ENCODE measurements at regions not wholly inside any gene's neighbourhood (a gene's known extent, or its start where the extent isn't known, plus 50 kb on each side); places are given as distances from the start of the nearest gene placed in this dataset.

DNA sequence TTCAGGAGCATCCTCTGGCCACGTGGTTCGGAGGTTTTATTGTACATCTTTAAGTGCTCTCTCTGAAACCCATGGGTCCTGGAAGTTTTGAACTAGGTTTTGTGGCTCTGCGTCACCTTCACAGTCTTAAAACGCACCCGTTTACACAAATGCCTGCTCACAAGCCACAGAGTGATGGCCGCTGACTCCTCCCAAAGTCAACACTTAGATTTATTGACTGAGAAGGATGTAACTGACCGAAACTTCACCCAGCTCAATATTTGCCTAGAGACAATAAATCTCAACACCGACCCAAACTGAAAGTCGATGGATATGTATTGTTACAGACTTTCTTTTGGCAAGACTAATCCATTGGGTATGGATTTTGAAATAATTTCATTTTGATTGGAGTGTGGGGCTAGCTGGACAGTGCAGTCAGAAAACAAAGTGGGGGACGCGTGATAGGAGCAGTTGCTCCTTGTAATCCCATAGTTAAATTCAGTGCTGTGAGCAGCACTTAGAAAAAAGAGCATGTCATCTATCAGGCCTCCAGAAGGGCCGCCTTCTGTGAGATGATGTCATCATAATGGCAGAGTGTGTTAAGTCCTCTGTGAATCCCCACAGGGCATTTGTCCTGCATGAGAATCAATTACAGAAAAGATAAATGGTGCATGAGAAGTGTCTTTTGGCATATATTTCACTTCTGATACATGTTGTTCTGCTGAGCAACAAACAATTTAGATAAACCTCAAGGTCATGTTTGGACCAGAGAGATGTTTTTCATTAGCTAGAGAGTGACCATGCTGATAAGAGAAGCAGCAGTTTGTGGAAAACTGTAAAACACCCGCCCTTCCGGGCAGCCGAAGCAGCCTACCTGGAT is 183.7 kb downstream of the INO80D start:
- no peak for DNase-seq (ENCODE audit: low spot score)

DNA sequence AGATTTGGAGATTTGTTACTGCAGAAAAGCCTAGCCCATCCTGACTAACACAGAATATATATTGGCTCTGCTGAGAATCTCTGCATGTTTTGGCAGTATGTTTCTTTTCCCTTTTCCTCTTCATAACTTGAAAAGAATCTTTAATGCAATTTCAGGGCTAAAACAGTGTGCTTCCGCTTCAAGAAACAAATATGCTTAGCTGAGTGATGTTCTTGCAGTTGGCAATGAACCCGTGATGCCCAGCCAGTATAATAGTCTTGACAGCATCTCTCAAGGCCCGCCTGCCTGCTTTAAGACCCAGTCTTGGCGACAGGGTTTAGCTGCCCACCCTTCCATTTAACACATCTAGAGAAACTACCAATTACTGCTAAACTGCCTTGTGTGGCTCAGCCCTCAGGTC is 184.5 kb downstream of the INO80D start:
- no peak for DNase-seq (ENCODE audit: low spot score)

DNA sequence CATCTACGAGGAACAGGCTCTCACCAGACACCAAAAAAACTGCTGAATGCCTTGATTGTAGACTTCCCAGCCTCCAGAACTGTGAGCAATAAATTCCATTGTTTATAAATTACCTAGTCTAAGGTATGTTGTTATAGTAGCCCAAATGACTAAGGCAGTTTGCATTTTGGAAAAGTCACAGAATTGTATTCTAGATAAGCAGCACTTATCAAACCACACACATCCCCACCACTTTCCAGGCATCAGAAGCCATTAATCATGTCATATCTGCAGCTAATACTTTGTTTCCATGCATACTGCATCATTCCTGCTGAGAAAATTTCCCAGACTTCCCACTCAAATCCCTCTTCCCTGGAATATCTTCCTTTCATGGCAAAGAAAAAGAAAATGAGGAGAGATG is 187.2 kb downstream of the INO80D start:
- no peak for DNase-seq (ENCODE audit: low spot score)

DNA sequence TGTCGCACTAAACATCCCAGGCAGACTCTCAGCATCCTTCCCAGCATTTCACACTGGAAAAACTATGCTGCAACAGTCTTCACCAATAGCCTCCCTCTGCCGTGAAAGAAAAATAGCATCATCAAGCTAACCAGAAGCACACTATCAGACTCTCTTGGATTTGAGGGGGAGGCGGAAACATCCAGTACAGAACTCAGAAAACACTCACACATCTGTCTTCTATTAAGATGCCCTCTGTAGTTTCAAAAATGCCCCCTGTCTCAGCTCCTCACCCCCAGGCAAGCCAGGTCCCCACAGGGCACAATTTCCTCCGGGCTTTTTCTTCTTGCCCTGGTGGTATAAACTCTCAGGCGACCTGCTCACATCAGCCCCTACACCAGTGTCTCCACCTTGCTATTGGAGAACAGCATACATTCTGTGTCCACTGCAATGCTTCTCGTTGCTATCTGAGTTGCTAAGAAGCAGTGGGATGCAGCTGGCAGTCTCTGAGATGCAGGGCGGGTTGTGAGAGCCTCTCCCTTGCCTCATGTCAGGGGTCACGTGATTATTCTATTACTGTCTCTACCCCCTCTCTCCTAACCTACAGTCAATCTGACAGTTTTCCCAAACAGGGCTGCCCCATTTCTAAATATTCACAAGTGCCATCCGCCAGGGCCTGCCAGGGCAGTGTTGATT is 189.9 kb downstream of the INO80D start:
- no peak for DNase-seq (ENCODE audit: low spot score)

DNA sequence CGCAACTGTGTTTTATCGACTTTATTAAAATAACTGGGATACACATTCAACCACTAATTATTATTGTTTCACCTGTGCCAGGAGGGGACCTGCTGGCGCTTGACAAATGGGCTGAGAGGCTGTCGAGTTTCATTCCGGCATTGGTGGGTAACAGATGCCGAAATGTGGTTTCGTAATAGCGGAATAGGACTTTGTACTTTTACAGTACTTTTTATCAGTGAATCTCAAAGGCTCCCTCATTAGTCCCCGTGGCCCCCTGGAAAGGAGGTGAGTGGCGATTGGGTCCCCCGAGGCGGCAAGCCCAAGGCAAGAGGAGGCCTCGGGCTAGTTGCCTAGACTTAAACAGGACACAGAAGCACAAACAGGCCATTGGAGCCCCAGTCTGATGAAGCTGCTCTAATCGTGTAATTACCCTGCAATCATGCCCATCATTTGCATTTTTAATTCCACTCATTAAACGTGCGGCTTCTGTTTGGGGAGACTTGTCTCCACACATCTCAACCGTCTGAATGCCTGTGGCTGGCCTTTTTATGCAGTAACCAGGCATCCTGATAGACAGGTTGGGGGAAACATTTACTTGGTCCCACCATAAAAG is 193.2 kb downstream of the INO80D start:
- no peak for DNase-seq (ENCODE audit: low spot score)

DNA sequence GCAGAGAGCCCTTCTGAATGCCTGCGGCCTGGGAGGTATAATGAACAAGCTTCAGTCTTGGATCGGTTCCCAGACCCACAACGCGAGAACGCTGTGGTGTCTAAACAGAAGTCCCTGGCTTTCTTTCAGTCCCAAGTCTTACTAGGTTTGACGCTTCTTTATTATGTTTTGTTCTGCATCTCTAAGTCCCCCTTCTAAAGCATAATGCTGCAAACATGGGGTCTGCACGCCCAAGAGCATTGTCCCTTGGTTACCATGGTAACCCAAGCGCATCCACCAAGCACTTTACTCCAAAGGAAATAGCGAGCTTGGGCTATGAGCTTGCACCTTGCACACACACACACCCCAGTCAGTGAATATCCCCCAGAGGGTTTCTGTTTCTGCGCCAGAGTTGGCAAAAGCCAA is 193.7 kb downstream of the INO80D start:
- no peak for DNase-seq (ENCODE audit: low spot score)

DNA sequence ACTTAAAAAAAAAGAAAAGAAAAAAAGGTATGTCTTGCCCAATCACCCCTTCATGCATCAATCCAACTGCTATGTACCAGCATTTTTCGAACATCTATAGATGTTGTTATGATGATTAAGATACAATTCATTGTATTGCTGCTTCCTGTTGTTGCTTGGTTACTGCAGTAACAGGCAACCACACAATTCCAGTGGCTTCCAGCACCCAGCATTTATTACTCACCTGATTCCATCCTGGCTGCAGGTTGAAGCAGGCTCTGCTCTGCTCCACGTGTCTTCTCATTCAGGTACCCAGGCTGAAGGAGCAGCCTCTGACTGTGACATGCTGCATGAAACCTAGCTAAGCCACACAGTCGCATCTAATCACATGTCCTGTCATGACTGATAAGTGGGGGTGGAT is 196.9 kb downstream of the INO80D start:
- no peak for DNase-seq (ENCODE audit: low spot score)

DNA sequence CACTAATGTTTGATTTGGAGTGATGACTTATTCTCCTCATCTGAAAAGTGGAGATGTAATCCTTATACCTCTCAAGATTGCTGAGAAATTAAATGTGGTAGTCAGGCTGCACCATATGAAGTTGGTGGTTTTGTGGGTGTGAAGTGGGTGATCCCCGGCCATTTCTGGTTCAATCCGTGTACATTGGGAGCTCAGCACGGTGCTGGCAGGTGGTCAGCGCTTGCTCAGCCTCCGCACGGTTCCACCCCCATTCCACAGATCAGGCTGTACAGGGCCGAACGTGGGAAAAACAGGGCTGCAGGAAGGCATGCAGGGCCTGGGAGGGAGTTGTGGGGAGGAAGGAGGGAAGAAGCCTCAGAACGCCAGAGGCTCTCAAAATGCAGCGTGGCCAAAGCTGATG is 198.3 kb downstream of the INO80D start:
- DNase-seq (ENCODE audit: low spot score): no peak

DNA sequence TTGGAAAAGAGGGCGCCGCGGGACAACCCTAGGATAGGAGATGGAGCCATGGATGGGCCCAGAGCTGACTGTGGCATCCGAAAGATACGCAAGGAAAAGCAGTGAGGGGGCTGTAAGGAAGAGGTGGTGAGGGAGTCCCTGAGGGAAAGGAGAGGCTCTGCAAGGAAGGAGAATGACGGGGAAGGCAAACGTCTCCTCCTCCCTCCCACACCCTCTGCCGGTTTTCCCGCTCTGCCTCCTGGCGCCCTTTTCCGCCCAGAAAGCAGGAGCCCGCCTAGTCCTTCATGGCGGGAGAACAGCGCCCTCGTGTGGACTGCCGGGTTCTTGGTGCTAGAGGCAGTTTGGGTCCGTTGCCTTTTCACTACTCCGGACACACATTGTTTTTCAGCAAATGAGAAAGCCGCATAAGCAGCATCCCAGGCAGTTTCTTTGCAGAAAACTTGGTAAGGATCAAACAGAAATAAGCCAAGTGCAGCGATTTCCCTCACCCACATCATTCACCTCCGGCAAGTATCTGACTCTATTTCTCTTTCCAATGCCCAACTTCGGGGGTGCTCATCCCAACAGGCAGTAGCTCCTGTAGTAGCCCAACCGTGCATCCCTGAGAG is 200.4 kb downstream of the INO80D start:
- peak; percentile 84 for DNase-seq (ENCODE audit: low spot score)

DNA sequence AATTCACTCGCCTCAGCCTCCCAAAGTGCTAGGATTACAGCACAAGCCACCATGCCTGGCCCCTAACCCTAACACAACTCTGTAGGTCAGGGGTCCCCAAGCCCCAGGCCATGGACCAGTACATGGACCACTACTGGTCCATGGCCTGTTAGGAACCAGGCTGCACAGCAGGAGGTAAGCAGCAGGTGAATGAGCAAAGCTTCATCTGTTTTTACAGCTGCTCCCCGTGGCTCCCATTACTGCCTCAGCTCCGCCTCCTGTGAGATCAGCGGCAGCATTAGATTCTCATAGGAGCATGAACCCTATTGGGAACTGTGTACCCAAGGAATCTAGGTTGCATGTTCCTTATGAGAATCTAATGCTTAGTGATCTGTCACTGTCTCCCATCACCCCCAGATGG is 201.7 kb downstream of the NRP2 start:
- no peak for DNase-seq (ENCODE audit: low spot score)

DNA sequence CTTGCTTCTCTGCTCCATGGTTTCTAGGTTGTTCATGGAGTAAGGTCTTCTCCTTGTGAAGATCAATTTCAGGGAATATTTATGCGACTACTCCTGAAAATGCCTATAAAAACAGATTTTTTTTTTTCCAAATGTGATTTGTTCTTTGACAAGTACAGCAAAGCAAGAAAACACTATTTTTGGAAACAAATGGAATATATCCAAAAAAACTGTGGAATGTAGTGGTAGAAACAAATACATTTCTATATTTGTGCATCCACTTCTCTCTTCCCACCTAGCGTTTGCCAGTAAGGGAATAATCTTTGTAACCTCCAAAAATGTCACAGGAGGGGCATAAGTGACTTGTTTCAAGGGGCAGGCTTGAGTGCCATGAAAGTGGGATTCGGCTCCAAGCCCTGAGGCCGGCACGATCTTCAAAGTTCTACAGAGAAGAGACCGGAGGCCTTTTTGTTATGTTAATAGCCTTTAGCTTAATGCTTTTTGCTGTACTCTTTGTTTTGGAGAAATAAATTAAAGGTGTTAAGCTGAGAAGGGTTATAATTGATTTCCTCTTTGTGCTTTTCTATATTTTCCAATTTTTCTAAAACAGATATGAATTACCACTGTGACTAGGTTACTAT is 200.6 kb downstream of the NRP2 start:
- no peak for DNase-seq (ENCODE audit: low spot score)

DNA sequence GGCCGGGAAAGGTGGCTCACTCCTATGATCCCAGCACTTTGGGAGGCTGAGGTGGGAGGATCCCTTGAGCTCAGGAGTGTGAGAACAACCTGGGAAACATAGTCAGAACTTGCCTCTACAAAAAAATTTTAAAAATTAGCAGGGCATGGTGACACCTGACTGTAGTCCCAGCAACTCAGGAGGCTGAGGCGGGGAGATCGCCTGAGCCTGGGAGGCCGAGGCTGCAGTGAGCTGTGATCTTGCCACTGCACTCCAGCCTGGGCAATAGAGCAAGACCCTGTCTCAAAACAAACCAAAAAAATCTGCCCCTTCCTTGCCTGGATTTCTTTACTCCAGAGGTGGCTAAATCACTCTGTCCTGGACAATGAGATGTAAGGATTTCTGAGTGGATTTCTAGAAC is 197.7 kb downstream of the NRP2 start:
- DNase-seq (ENCODE audit: low spot score): no peak

DNA sequence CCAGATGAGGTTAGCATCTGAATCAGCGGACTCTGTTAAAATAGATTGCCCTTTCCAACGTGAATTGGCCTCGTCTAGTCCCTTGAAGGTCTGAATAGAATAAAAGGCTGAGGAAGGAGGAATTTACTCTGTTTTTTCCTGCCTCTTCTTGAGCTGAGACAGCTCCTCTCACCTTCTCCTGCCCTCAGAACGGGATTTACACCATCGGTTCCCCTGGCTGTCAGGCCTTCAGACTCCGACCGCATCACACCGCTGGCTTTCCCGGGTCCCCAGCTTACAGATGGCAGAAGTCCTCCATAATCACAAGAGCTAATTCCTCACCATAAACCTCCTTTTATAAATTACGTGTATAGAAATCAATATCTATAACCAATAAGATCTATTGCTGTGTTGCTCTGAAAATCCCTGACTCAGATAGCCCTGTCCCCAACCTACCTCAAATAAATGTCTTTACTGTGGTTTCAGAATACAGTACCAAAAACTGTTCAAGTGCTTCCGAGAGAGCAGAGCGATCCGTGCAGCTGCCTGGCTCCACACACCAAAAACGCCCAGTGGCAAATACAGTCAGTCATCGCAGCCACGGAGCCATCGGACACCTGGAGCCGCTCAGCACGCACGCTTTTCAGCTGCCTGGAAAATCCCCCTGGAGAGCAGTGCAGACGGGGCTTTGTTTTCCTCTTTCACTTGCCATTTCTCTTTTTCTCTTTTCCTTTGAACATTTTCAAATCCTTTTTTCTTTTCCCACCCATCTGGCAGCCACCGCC is 196.9 kb downstream of the NRP2 start:
- no peak for DNase-seq (ENCODE audit: low spot score)

DNA sequence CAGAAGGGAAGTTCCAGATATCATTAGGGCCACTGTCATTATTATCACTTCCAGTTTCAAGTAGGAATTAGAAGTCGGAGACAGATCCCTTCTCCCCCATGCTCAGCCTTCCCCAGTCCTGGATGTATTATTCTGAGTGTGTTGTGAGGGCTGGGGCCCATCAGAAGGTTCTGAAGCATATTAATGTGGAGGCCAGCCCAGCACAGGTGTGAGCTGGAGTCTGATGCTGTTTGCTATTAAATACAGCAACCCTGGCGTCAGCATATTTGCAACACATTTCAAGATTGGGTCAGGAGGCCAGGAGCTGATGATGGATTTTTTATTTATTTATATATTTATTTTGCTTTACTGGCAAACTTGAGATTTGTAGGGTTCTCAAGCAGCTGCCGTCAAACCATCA is 195.2 kb downstream of the NRP2 start:
- no peak for DNase-seq (ENCODE audit: low spot score)

DNA sequence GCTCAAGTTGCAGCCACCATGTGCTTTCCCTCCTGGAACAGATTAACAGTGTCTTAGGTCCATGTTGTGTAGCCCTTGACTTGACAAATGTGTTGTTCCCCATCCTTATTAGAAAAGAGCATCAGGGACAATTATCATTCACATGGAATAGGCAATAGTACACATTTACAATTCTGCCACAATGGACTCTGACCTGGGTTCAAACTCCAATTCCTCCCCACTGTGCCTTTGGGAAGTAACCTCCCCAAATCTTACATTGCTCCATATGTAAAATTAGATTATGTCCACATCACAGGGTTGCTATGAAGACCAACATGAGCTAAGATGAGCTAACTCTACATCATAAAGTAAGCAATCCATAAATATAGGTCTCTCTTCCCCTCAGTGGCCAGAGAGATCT is 193.8 kb downstream of the NRP2 start:
- no peak for DNase-seq (ENCODE audit: low spot score)

DNA sequence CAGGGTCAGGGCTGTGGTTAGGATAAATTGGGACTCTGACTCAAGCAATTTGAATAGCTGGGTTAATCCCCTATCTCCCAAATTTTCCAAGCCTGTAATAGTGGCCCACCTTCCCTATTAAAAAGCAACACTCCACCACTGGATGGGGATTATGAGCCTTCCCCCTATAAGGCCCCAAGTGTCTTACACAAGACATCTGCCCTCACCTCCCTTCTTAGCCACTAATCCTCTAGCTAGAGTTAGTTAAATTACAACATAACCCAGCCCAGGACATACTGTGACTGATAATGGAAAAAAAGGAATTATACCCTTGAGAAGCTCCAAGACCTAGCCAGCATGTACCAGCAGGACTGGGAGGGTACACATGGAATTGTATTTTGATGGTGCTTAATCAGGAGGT is 190.4 kb downstream of the NRP2 start:
- DNase-seq (ENCODE audit: low spot score): no peak

DNA sequence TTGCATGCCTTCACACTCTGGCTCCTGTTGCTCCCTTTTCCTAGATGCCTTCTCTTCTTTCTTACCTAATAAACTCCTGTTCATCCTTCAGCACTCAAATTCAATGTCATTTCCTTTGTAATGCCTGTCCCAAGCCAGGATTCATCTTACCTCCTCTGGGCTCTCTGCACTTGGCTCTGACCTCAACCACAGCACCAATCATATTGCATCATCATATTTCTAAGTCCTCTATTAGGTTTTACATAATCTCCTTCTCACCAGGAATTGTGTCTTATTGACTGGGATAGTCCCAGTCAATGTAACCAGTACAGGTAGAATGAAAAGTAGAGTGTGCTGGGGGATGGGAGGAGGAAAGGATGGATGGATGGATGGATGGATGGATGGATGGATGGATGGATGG is 187.1 kb downstream of the NRP2 start:
- no peak for DNase-seq (ENCODE audit: low spot score)

DNA sequence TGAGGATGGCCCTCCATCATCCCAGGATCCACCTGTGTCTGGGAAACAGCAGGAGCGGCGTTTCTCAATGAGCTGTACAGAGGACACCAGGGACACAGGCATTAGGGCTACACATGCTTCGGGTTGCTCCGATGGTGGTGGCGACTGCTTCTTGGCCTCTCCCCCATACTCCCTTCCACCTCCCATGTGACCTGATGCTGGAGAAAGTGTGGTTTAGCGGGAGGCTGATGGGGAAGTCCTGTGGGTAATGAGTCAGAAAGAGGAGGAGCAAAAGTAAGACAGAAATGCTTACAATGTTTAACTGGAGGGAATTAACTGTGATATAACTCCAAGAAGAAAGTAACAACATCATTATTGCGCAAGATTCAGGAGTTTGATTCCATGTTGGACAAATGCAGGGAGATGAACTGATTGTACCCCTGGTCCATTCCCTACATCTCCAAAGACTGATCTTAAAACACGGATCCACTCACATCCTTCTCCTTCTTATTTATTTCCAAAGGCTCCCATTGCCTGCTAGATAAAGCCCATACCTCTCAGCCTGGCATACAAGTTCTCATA is 186.6 kb downstream of the NRP2 start:
- no peak for DNase-seq (ENCODE audit: low spot score)

DNA sequence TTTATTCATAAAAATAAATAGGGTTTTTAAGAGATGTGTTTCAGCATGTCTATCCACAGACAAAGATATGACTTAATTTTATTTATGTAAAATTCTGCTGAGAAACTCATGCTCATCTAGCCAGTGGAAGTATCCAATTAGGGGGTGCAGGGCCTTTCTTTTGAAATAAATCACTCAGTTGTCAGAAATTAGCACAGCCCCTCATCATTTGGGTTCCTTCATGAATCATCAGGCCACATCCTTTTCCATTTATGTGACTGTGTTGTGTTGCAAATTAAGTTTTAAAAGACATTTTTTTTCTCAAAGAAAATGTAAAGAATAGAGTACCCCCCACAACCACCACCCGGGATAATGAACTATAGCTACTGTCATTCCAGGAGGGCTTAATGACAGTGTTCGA is 185.8 kb downstream of the NRP2 start:
- no peak for DNase-seq (ENCODE audit: low spot score)

DNA sequence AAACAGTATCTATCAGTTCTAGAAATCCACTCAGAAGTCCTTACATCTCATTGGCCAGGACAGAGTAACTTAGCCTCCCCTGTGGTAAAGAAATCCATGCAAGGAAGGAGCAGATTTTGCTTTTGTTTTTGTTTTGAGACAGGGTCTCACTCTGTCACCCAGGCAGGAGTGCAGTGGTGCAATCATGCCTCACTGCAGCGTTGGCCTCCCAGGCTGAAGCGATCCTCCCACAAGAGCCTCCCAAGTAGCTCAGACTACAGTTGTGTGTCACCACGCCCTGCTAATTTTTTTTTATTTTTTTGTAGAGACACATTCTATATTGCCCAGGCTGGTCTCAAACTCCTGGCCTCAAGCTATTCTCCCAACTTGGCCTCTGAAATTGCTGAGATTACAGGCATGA is 185.1 kb downstream of the NRP2 start:
- DNase-seq (ENCODE audit: low spot score): no peak

DNA sequence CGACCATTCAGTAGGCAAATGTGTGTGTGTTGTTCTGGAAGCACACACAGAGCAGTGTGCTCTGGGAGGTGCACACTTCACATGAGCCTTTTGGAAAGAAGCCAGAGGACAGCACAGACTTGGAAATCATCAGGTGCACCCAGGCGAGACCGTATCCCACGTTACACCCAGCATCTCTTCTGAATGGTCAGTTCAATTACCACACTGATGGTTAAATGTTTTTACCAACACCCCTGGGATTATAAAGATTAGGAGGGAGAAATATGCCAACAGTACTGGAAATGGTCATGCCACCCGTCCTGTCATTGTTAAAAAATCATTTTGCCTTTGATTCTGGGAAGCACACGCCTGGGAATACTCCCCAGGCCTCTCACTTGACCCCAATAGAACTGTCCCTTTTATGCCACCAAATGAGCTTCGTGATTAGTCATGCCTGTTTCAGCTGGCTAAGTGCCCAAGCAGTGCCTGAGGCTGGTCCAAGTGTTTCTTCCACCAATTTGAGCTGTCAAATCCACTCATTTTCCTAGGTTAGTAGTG is 183.7 kb downstream of the NRP2 start:
- DNase-seq (ENCODE audit: low spot score): no peak

Measured in D341Med (cell line).